A549 (cell line): ENCODE measurements at regions not wholly inside any gene's neighbourhood (a gene's known extent, or its start where the extent isn't known, plus 50 kb on each side); places are given as distances from the start of the nearest gene placed in this dataset.

Experiments used
- ATAC-seq, 2 experiments: fragments of 200-7000 bp in 1 of 2; fragments of >200 bp in 1 of 2; cut with Nextera tagmentation in 1 of 2; cut with Tn5 transposase in 1 of 2; 3 replicates each; pipeline versions ENCODE4 v1.8.0 to v1.9.1; 2018 to 2020; ENCODE audit warnings: mild to moderate bottlenecking in 1 of 2, moderate library complexity in 1 of 2
- CTCF ChIA-PET: fragments of 300-600 bp; sonication (Branson Sonifier 250); formaldehyde crosslinking; extraction: SDS; loops from one replicate; lab custom pipeline; 2021; ENCODE audit warnings: antibody characterized with exemption, inconsistent platforms; lab: Yijun Ruan, JAX
- POLR2A ChIA-PET: fragments of 350-600 bp; formaldehyde crosslinking; extraction: SDS; loops from one replicate; lab custom pipeline; 2021; ENCODE audit warnings: antibody characterized with exemption, inconsistent platforms; lab: Yijun Ruan, JAX
- DNase-seq, 2 experiments: peaks; one replicate each; pipeline versions ENCODE4 v3.0.0 to v3.0.0-alpha.2; 2011 to 2016; ENCODE audit warnings: low read depth in 1 of 2, low spot score in 1 of 2
- FAIRE-seq: peaks from 2 replicates; lab custom pipeline; 2011; peaks lifted over from hg19 to GRCh38; lab: Jason Lieb, UNC
- H3K27ac ChIP-seq, 2 experiments: fragments of >200 bp; sonication (Bioruptor Twin); formaldehyde crosslinking; 3 replicates each; pipeline ENCODE4 v1.5.1; 2016 to 2017
- H3K4me1 ChIP-seq: fragments of >200 bp; sonication (Bioruptor Twin); formaldehyde crosslinking; 3 replicates; pipeline ENCODE4 v1.6.1; 2016
- H3K4me2 ChIP-seq: fragments of >200 bp; sonication (Bioruptor Twin); formaldehyde crosslinking; 3 replicates; pipeline ENCODE4 v1.6.1; 2016
- H3K4me3 ChIP-seq: fragments of >200 bp; sonication (Bioruptor Twin); formaldehyde crosslinking; 3 replicates; pipeline ENCODE4 v1.5.1; 2016
- H3K9me3 ChIP-seq: fragments of >200 bp; sonication (Bioruptor Twin); formaldehyde crosslinking; 3 replicates; pipeline ENCODE4 v1.6.1; 2016
- BHLHE40 ChIP-seq: IDR thresholded peaks from 2 replicates; pipeline ENCODE4 v1.6.1; 2012; ENCODE audit warnings: low read depth, low read length, inconsistent platforms
- CBX2 ChIP-seq: fragments of 200-600 bp; sonication (generic); IDR thresholded peaks from 2 replicates; pipeline ENCODE4 v1.6.1; 2016; ENCODE audit warnings: low read depth, mild to moderate bottlenecking, borderline replicate concordance
- CBX8 ChIP-seq: fragments of 200-600 bp; sonication (generic); IDR thresholded peaks from 2 replicates; pipeline ENCODE4 v1.6.1; 2016
- CHD2 ChIP-seq: fragments of 150-350 bp; IDR thresholded peaks from 2 replicates; pipeline ENCODE4 v1.6.1; 2014; ENCODE audit warnings: low read length; ENCODE audit not compliant: partially characterized antibody
- CHD4 ChIP-seq: fragments of 200-600 bp; sonication (generic); IDR thresholded peaks from 2 replicates; pipeline ENCODE4 v1.6.1; 2016; ENCODE audit warnings: antibody characterized with exemption, mild to moderate bottlenecking, borderline replicate concordance
- EHF ChIP-seq: fragments of 250-450 bp; sonication (Bioruptor Pico); IDR thresholded peaks from 2 replicates; pipeline ENCODE4 v1.5.0; 2020; ENCODE audit warnings: mild to moderate bottlenecking
- EP300 ChIP-seq, 2 experiments: fragments of >200 bp; sonication (Bioruptor Twin); formaldehyde crosslinking; IDR thresholded peaks; 2 replicates in 1 of 2; 3 replicates in 1 of 2; pipeline ENCODE4 v1.6.1; 2016 to 2017
- ESRRA ChIP-seq: fragments of 150-350 bp; IDR thresholded peaks from 2 replicates; pipeline ENCODE4 v1.6.1; 2014; ENCODE audit warnings: mild to moderate bottlenecking, low read length, borderline replicate concordance
- FOSL2 ChIP-seq, 2 experiments: fragments of 450-650 bp in 1 of 2; fragments of >200 bp in 1 of 2; sonication (Bioruptor Twin) in 1 of 2; formaldehyde crosslinking; IDR thresholded peaks; 2 replicates each; pipeline versions ENCODE4 v1.5.0 to v1.6.1; 2016 to 2020; ENCODE audit warnings: mild to moderate bottlenecking in 1 of 2, moderate library complexity in 1 of 2
- HDAC2 ChIP-seq: fragments of 200-600 bp; sonication (generic); IDR thresholded peaks from 2 replicates; pipeline ENCODE4 v1.6.1; 2016
- HEYL ChIP-seq: fragments of 250-450 bp; sonication (Bioruptor Pico); IDR thresholded peaks from 2 replicates; pipeline ENCODE4 v1.8.0; 2021; ENCODE audit warnings: mild to moderate bottlenecking, moderate library complexity
- HOXB13 ChIP-seq: fragments of 250-450 bp; sonication (Bioruptor Pico); IDR thresholded peaks from 2 replicates; pipeline ENCODE4 v1.5.0; 2020; ENCODE audit warnings: low read depth, mild to moderate bottlenecking, moderate library complexity
- JUNB ChIP-seq: fragments of >200 bp; sonication (Bioruptor Twin); formaldehyde crosslinking; IDR thresholded peaks from 2 replicates; pipeline ENCODE4 v1.6.1; 2016
- MAZ ChIP-seq: fragments of 150-350 bp; IDR thresholded peaks from 2 replicates; pipeline ENCODE4 v1.6.1; 2014; ENCODE audit warnings: antibody characterized with exemption, low read depth, low read length, borderline replicate concordance
- NFE2L2 ChIP-seq: fragments of 150-350 bp; conservative IDR thresholded peaks from 2 replicates; pipeline ENCODE4 v1.6.1; 2014; ENCODE audit warnings: low read length
- NPAS2 ChIP-seq: fragments of 250-450 bp; sonication (Bioruptor Pico); IDR thresholded peaks from 2 replicates; pipeline ENCODE4 v1.8.0; 2022; ENCODE audit warnings: mild to moderate bottlenecking, moderate library complexity, borderline replicate concordance
- NR3C1 ChIP-seq: fragments of >200 bp; sonication (Bioruptor Twin); formaldehyde crosslinking; IDR thresholded peaks from 3 replicates; pipeline ENCODE4 v1.6.1; 2017
- PHF8 ChIP-seq: fragments of 200-600 bp; sonication (generic); IDR thresholded peaks from 2 replicates; pipeline ENCODE4 v1.6.1; 2016; ENCODE audit warnings: low read depth, mild to moderate bottlenecking, antibody characterized with exemption, moderate library complexity, borderline replicate concordance
- POLR2A ChIP-seq: IDR thresholded peaks from 2 replicates; pipeline ENCODE4 v1.6.1; 2012; ENCODE audit warnings: mild to moderate bottlenecking, low read length
- POLR2AphosphoS2 ChIP-seq: conservative IDR thresholded peaks from 2 replicates; pipeline ENCODE4 v1.6.1; 2012; ENCODE audit warnings: low read length, improper control_type of control experiment, inconsistent platforms
- RAD21 ChIP-seq, 2 experiments: fragments of >200 bp in 1 of 2; sonication (Bioruptor Twin) in 1 of 2; formaldehyde crosslinking in 1 of 2; IDR thresholded peaks in 1 of 2; conservative IDR thresholded peaks in 1 of 2; 2 replicates in 1 of 2; 3 replicates in 1 of 2; pipeline ENCODE4 v1.6.1; 2012 to 2018; ENCODE audit warnings: inconsistent platforms in 1 of 2
- RNF2 ChIP-seq: fragments of 200-600 bp; sonication (generic); IDR thresholded peaks from 2 replicates; pipeline ENCODE4 v1.6.1; 2016; ENCODE audit warnings: low read depth, mild to moderate bottlenecking, antibody characterized with exemption, moderate library complexity, borderline replicate concordance
- SREBF2 ChIP-seq: fragments of 450-650 bp; IDR thresholded peaks from 2 replicates; pipeline ENCODE4 v1.6.1; 2014; ENCODE audit warnings: mild to moderate bottlenecking, moderate library complexity
- TFCP2L1 ChIP-seq: fragments of 250-450 bp; sonication (Bioruptor Pico); IDR thresholded peaks from 2 replicates; pipeline ENCODE4 v1.5.0; 2021; ENCODE audit warnings: mild to moderate bottlenecking
- TP53 ChIP-seq: fragments of 250-450 bp; sonication (Bioruptor Pico); IDR thresholded peaks from 2 replicates; pipeline ENCODE4 v1.5.0; 2021; ENCODE audit warnings: mild to moderate bottlenecking, moderate library complexity
- ZC3H11A ChIP-seq: fragments of 450-650 bp; IDR thresholded peaks from 2 replicates; pipeline ENCODE4 v1.6.1; 2014; ENCODE audit warnings: antibody characterized with exemption, mild to moderate bottlenecking
- ZFP36 ChIP-seq: fragments of 450-650 bp; IDR thresholded peaks from 2 replicates; pipeline ENCODE4 v1.6.1; 2014; ENCODE audit warnings: borderline replicate concordance; ENCODE audit not compliant: partially characterized antibody
- WGBS: methylation state at CpG from one replicate; pipeline ENCODE4 v1.1.6; 2017; ENCODE audit errors: missing lambda C conversion rate; 5-methylcytosine and 5-hydroxymethylcytosine counted together
- TF ChIP-seq, protein P1 (sequence below): fragments of 200-600 bp; sonication (generic); IDR thresholded peaks from 2 replicates; pipeline ENCODE4 v1.6.1; 2016; ENCODE audit warnings: antibody characterized with exemption, mild to moderate bottlenecking, moderate library complexity
- TF ChIP-seq, protein P2 (sequence below): fragments of >200 bp; sonication (Bioruptor Twin); formaldehyde crosslinking; IDR thresholded peaks from 2 replicates; pipeline ENCODE4 v1.6.1; 2016
- TF ChIP-seq, protein P3 (sequence below): fragments of >200 bp; sonication (Bioruptor Twin); formaldehyde crosslinking; IDR thresholded peaks from 3 replicates; pipeline ENCODE4 v1.6.1; 2016

DNA sequence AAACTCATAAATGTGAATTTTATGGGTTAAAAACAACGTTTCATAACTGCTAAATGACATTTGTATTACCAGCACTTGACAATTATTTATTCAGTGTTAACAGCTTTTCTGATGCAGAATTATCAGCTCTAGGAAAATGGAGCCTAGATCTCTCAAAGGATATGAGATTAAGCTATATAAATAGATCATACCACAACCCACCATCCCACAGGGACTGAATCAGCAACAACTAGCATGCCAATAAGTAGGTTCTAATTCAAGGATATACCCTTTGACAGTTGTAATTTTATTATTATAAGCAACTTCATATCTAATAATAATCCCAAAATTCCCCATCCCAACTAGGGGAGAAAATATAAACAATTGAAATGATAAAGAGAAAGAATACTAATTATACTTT, 275.4 kb upstream of the RGS18 start:
- Histone ChIP-seq H3K27ac (no peak overlapping the region), H3K4me2 (no peak overlapping the region), H3K4me3 (no peak overlapping the region), H3K4me1 (no peaks in the 10 kb centered on the region), H3K9me3 (no peaks in the 10 kb centered on the region)
- FAIRE-seq (no peak), DNase-seq (no peak), ATAC-seq (no peak)
- POLR2A ChIA-PET, result no interaction called here
- 0% methylated on average over 1 of the region's 1 CpG for WGBS
- no peak for TF ChIP-seq SREBF2
- TF ChIP-seq BHLHE40, result no peak
- TF ChIP-seq FOSL2 (IDR thresholded peaks at IDR 0.05), result no peak
- TF ChIP-seq FOSL2 (CRISPR knock-in tag; IDR thresholded peaks at IDR 0.05), result no peak
- no peak for TF ChIP-seq RAD21 (conservative IDR thresholded peaks at IDR 0.05 in 1 of 2, IDR thresholded peaks at IDR 0.05 in 1 of 2)
- TF ChIP-seq, protein P1, sequence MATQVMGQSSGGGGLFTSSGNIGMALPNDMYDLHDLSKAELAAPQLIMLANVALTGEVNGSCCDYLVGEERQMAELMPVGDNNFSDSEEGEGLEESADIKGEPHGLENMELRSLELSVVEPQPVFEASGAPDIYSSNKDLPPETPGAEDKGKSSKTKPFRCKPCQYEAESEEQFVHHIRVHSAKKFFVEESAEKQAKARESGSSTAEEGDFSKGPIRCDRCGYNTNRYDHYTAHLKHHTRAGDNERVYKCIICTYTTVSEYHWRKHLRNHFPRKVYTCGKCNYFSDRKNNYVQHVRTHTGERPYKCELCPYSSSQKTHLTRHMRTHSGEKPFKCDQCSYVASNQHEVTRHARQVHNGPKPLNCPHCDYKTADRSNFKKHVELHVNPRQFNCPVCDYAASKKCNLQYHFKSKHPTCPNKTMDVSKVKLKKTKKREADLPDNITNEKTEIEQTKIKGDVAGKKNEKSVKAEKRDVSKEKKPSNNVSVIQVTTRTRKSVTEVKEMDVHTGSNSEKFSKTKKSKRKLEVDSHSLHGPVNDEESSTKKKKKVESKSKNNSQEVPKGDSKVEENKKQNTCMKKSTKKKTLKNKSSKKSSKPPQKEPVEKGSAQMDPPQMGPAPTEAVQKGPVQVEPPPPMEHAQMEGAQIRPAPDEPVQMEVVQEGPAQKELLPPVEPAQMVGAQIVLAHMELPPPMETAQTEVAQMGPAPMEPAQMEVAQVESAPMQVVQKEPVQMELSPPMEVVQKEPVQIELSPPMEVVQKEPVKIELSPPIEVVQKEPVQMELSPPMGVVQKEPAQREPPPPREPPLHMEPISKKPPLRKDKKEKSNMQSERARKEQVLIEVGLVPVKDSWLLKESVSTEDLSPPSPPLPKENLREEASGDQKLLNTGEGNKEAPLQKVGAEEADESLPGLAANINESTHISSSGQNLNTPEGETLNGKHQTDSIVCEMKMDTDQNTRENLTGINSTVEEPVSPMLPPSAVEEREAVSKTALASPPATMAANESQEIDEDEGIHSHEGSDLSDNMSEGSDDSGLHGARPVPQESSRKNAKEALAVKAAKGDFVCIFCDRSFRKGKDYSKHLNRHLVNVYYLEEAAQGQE, result no peak
- no peak for TF ChIP-seq CHD2
- TF ChIP-seq ZC3H11A, result no peak
- TF ChIP-seq, protein P2, sequence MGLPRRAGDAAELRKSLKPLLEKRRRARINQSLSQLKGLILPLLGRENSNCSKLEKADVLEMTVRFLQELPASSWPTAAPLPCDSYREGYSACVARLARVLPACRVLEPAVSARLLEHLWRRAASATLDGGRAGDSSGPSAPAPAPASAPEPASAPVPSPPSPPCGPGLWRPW, result no peak
- no peak for TF ChIP-seq PHF8
- TF ChIP-seq HEYL (CRISPR knock-in tag), result no peak
- TF ChIP-seq, protein P3, sequence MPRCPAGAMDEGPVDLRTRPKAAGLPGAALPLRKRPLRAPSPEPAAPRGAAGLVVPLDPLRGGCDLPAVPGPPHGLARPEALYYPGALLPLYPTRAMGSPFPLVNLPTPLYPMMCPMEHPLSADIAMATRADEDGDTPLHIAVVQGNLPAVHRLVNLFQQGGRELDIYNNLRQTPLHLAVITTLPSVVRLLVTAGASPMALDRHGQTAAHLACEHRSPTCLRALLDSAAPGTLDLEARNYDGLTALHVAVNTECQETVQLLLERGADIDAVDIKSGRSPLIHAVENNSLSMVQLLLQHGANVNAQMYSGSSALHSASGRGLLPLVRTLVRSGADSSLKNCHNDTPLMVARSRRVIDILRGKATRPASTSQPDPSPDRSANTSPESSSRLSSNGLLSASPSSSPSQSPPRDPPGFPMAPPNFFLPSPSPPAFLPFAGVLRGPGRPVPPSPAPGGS, result no peak
- TF ChIP-seq NR3C1, result no peak
- CTCF ChIA-PET, result no interaction called here

DNA sequence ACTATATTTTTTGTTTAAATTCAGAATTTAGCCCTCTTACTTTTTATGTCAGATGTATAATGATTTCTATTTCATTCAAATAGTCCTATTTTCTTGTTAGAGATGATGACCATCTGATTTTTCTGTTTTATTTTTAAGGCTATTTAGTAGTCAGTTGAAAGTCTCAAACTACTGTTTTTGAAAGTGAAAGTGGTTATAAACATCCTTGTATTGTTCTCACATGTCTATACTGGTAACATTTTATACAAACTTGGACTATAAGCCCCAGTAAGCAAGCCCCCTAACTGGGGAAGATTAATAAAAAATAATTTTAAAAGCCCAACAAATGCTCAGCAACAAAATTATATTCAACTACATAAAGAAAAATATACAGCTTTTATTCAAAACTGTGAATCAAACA, 271.3 kb upstream of the RGS18 start:
- CTCF ChIA-PET, result no interaction called here

DNA sequence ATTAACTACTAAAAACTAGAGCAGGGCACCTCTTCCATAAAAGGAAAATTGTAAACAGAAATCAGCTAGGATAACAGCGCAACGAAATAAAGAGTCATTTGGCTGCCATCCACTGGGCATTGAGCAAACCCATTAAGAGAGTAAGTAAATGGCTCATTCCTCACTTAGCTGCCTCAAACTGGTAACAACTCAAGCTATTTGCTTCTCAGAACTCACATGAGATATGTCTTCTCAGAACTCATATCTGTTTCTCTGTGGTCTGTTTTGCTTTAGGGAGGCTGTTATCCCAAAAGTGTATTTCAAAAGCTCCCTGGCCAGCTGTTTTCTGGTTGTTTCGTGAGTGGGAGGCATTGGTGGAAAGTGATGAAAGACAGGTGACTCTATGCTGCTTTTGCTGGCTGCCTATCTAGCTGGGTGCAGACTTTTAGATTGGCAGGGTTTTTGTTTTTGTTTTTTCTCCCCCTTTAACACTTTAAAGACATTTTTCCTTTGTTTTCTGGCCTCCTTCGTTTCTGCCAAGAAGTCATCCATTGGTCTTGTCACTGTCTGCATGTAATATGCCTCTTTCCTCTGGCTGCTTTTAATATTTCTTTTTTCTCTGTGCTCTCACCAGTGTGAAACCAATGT, 269.2 kb upstream of the RGS18 start:
- ChIA-PET POLR2A (no interaction called here), CTCF (no interaction called here)
- H3K27ac ChIP-seq, result no peak overlapping the region
- H3K4me3 ChIP-seq, result no peak overlapping the region
- no peak for DNase-seq
- ATAC-seq, result no peak
- H3K4me1 ChIP-seq, result no peaks in the 10 kb centered on the region
- no peak overlapping the region for H3K4me2 ChIP-seq
- H3K9me3 ChIP-seq, result no peaks in the 10 kb centered on the region
- FAIRE-seq, result no peak
- WGBS, result 52% methylated on average over 4 of the region's 4 CpGs
- TF ChIP-seq NFE2L2 (no peak), POLR2A (no peak), ZFP36 (no peak), HOXB13 (CRISPR knock-in tag) (no peak), CBX8 (no peak), RNF2 (no peak), CHD4 (no peak), CBX2 (no peak), MAZ (no peak)
- TF ChIP-seq, protein P3, result no peak
- TF ChIP-seq, protein P2, result no peak

More for the DNA sequence above, 271.3 kb upstream of the RGS18 start:
- POLR2A ChIA-PET, result no interaction called here
- no peak for FAIRE-seq
- H3K4me3 ChIP-seq, result no peak overlapping the region
- no peak overlapping the region for H3K27ac ChIP-seq
- TF ChIP-seq EP300 (IDR thresholded peaks at IDR 0.05) (no peak), TFCP2L1 (CRISPR knock-in tag) (no peak), EHF (CRISPR knock-in tag) (no peak), POLR2AphosphoS2 (no peak), HDAC2 (no peak), NPAS2 (CRISPR knock-in tag) (no peak), TP53 (CRISPR knock-in tag) (no peak), JUNB (no peak), ESRRA (no peak), RNF2 (no peak)
- no peaks in the 10 kb centered on the region for H3K4me1 ChIP-seq
- H3K9me3 ChIP-seq, result no peaks in the 10 kb centered on the region
- no peak for DNase-seq
- ATAC-seq, result no peak
- no peak overlapping the region for H3K4me2 ChIP-seq
